ENCODE measurements at regions not wholly inside any gene's neighbourhood (a gene's known extent, or its start where the extent isn't known, plus 50 kb on each side); places are given as distances from the start of the nearest gene placed in this dataset.

GRCh38 chr14:71728386-71728785 is 203.8 kb upstream of the RGS6 start:
- H3K36me3 ChIP-seq: peaks cover 0 to 30% (median under 1%) of the 10 kb centered on the region in 4 donors
- DNase-seq (no peak), ATAC-seq (no peak)
- H3K27ac ChIP-seq: no peak overlapping the region
- intact Hi-C loops (cut with DNase I): no loop called here
- no peak overlapping the region for H3K4me3 ChIP-seq
- H3K27me3 ChIP-seq: no peaks in the 10 kb centered on the region
- no peaks in the 10 kb centered on the region for H3K9me3 ChIP-seq
- WGBS (ENCODE audit: insufficient coverage, low coverage, low lambda C conversion rate, missing lambda C conversion rate): 93% methylated on average over 3 of the region's 3 CpGs
- H3K4me1 ChIP-seq: peaks cover 0 to 1% (median 0%) of the 10 kb centered on the region in 4 donors
- TF ChIP-seq POLR2A (IDR thresholded peaks at IDR 0.05) (no peak), CTCF (IDR thresholded peaks at IDR 0.05) (no peak)

- 71% methylated on average over 1 of the region's 3 CpGs for WGBS (ENCODE audit: insufficient coverage, low coverage, low lambda C conversion rate, missing lambda C conversion rate)
- no peaks in the 10 kb centered on the region for H3K4me1 ChIP-seq
- intact Hi-C loops (cut with DNase I): no loop called here
- no peaks in the 10 kb centered on the region for H3K27me3 ChIP-seq
- no peak overlapping the region for H3K4me3 ChIP-seq
- no peak overlapping the region for H3K27ac ChIP-seq
- H3K9me3 ChIP-seq: no peaks in the 10 kb centered on the region
- TF ChIP-seq POLR2A (IDR thresholded peaks at IDR 0.05) (no peak), CTCF (IDR thresholded peaks at IDR 0.05) (no peak)
- ATAC-seq: no peak
- DNase-seq: no peak
- H3K36me3 ChIP-seq: peaks cover 0 to 33% (median 5%) of the 10 kb centered on the region in 4 donors
Observed at GRCh38 chr14:71729596-71729995, 202.6 kb upstream of the RGS6 start.

- H3K4me1 ChIP-seq: no peaks in the 10 kb centered on the region
- DNase-seq (no peak), ATAC-seq (no peak)
- H3K4me3 ChIP-seq: no peak overlapping the region
- H3K36me3 ChIP-seq: peaks cover 0 to 32% (median 8%) of the 10 kb centered on the region in 4 donors
- TF ChIP-seq POLR2A (IDR thresholded peaks at IDR 0.05): no peak
- TF ChIP-seq CTCF (IDR thresholded peaks at IDR 0.05): no peak
- H3K9me3 ChIP-seq: no peaks in the 10 kb centered on the region
- intact Hi-C loops (cut with DNase I): no loop called here
- H3K27ac ChIP-seq: no peak overlapping the region
- 88% methylated on average over 1 of the region's 1 CpG for WGBS (ENCODE audit: insufficient coverage, low coverage, low lambda C conversion rate, missing lambda C conversion rate)
- H3K27me3 ChIP-seq: no peaks in the 10 kb centered on the region
Observed at GRCh38 chr14:71730471-71730870, 201.8 kb upstream of the RGS6 start.

- intact Hi-C loops (cut with DNase I): no loop called here
- TF ChIP-seq POLR2A (IDR thresholded peaks at IDR 0.05): no peak
- no peak for TF ChIP-seq CTCF (IDR thresholded peaks at IDR 0.05)
- no peak overlapping the region for H3K27ac ChIP-seq
- peaks cover 0 to 36% (median 10%) of the 10 kb centered on the region in 4 donors for H3K36me3 ChIP-seq
- WGBS (ENCODE audit: insufficient coverage, low coverage, low lambda C conversion rate, missing lambda C conversion rate): 93% methylated on average over 4 of the region's 5 CpGs
- DNase-seq: no peak
- no peaks in the 10 kb centered on the region for H3K9me3 ChIP-seq
- H3K4me1 ChIP-seq: no peaks in the 10 kb centered on the region
- ATAC-seq: no peak
- no peak overlapping the region for H3K4me3 ChIP-seq
- no peaks in the 10 kb centered on the region for H3K27me3 ChIP-seq
Observed at GRCh38 chr14:71731096-71731495, 201.1 kb upstream of the RGS6 start.

All from right lobe of liver (tissue), 6 donors.